DMS 273 treated with DMSO at 0.1 percent for 48 hours (cell line): ENCODE measurements at regions not wholly inside any gene's neighbourhood (a gene's known extent, or its start where the extent isn't known, plus 50 kb on each side); places are given as distances from the start of the nearest gene placed in this dataset.
"Not testable (repeated sequence)": the region's sequence is repeated elsewhere in the genome, so short reads cannot be mapped to it uniquely, and the experiment has no call there.

ENCODE experiments used
- DNase-seq: peaks from one replicate; lab custom pipeline; 2025; lab: John Stamatoyannopoulos, UW

DNA sequence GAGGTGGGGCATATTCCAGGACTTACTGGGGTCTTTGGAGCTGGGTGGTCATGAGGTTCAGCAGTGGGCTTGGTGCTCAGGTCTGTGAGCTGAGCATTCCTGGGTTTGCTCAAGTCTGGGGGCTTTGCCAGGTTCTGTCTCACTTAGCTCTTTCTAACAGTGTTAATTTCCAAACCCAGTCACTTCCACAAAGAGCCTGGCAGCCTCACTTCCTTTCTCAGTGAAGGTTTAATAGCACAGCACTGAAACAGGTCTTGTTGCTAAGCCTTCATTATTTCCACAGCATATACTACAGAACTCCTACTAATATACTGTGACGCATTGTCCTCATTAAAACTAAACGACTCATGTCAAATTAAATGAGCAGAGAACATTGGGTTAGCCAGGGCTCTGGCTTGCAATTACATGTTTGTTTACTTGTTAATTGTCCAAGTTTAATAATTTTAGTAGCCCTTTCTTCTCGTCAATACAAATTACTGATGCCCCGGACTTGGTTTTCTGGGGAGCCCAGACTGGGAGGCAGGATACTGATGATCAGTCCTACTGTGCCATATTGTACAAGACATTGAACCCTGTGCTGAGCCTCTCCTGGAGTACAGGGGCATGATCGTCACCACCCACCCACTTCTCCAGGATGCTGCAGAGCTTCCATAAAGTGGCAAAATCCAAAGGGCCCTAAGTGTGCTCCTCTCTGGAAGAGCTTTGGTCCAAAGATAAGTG lies 170.7 kb downstream of the IER5 start:
- no peak for DNase-seq

DNA sequence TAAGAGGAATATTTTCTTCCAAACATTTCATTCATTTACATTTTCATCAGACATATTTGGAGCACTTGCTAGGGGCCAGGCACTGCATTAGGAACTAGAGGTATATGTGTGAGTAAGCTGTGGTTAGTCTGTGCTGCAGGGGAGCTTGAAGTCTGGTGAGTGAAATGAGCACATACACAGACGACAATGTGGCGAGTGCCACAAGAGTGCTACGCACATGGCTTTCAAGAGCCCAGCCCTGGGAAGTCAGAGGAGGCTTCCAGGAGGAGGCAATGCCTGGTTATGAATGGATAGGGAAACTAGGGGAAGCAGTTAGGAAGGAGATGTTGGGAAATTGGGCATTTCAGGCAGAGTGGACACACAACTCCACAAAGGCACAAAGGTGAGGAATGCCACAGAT lies 171.8 kb downstream of the IER5 start:
- no peak for DNase-seq

DNA sequence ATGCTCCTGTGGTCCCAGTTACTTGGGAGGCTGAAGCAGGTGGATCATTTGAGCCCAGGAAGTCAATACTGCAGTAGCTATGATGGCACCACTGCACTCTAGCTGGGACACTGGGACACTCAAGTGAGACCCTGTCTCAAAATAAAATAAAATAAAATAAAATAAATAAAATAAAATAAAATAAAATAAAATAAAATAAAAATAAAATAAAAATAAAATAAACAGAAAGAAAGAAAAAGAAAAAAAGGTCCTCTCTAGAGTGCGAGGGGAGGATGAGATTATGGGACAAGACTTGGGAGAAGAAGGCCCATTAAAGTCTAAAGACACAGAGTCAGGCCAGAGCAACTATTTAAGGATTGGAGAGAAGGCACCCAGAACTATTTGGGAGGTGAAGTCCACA lies 172.5 kb downstream of the IER5 start:
- no peak for DNase-seq

DNA sequence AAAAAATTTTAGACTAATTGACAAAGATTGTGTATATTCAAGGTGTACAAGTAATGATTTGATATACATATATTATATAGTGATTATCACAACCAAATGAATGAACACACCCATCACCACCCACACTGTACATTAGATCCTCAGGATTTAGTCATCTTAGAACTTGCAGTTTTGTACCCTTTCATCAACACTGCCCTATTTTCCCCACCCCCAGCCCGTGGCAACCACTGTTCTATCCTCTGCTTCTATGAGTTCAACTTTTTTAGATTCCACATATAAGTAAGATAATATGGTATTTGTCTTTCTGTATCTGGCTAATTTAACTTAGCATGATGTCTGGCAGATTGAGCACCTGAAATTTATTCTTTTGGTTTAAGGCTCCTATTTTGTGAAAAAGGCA lies 173.6 kb downstream of the IER5 start:
- DNase-seq, result no peak

DNA sequence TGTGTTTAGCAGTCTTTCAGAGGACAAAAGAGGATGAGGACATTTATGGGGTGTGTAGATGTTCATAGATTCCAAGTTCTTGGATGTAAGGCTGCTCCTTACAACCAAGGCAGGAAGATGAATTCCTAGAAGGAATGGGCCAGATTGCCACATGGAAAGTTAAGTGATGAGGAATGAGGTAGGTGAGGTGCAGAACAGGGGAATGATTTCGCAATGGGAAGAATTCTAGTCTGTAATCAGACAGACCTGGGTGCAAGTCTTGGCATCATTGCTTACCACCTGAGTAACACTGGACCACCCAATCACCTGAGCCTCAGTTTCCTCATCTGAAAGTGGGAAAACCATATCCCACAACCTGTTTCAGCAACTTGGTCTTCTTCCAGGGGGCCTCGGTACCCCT lies 174.9 kb downstream of the IER5 start:
- DNase-seq, result no peak

DNA sequence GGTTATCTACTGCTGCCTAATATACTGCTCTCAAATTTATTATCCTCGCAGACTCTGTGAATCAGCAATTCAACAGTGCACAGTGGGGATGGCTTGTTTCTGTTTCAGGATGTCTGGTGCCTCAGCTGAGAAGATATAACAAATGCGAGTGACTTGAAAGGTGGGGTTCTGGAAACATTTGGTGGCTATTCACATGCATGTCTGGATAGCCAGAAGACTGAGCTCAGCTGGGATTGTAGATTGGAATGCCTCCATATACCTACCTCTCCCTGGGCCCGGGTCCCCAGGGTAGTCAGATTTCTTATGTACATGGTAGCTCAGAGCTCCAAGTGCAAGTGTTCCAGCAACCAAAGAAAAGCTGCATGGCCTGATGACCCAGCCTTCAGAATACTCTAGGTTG lies 176.3 kb downstream of the IER5 start:
- DNase-seq, result no peak

DNA sequence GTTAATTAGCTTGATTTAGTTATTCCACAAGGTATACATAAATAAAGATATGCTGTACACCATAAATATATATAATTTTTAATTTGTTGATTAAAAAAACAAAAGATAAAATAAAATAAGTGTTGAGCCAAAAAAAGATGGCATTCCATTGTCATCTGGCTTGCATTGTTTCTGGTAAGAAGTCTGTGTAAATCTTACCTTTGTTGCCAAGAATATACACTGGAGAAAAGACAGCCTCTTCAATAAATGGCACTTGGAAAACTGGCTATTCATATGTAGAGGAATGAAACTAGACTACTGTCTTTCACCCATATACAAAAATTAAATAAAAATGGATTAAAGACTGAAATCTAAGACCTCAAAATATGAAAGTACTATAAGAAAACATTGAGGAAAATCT lies 196.5 kb downstream of the IER5 start:
- DNase-seq, result no peak

DNA sequence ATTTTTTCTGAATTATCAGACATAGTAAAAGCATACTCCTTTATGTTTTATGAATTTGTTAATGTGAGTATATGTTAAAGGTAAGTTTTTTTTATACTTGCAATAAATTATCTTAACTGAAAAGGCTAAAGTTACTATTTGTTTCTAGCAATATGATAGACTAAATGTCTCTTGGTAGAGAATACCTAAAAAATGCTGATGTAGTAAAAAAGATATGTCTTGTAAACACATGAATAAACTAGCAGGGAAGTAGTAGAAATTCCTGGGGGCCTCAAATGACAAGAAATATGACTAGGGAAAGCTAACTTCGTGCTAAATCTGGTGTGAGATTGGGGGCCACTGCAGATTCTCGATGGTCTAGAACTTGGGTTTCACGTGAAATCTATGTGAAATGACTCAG lies 188.1 kb upstream of the CACNA1E start:
- DNase-seq, result no peak

DNA sequence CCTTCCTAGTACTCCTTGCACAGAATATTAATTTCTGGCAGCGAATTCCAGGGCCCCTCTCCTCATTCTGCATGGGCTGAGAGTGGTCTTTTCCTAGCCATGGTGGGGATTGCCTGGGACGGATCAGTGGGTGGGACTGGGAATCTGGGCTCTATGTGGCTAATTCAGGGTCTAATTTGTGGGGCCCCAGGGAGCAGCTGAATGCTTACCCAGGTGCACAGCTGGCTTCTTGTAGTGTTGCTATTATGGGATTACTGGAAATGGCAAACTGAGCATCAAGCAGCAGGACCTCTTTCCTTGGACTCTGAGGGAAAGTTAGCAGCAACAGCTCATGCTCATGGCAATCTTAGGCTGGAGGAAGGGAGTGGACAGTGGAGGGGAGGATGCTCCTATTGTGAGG lies 187.1 kb upstream of the CACNA1E start:
- peak; percentile 28 for DNase-seq

DNA sequence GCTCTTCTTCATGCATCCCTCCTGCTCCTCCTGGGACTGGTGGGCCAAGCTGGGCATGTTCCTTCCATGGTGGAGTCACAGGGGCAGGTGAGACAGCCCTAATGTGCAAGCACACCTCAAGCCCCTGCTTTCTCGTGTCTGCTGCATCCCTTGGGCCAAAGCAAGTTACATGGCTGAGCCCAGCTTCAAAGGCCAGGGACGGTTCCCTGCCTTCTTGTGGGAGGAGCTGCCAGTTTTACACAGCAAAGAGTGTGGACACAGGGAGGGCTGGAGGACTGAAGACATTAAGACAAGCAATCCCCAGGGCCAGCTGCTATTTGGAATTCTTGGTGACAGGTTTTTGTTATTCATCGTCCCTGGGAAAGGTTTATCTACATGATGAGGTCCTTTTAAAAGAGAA lies 175.2 kb upstream of the CACNA1E start:
- DNase-seq, result no peak

DNA sequence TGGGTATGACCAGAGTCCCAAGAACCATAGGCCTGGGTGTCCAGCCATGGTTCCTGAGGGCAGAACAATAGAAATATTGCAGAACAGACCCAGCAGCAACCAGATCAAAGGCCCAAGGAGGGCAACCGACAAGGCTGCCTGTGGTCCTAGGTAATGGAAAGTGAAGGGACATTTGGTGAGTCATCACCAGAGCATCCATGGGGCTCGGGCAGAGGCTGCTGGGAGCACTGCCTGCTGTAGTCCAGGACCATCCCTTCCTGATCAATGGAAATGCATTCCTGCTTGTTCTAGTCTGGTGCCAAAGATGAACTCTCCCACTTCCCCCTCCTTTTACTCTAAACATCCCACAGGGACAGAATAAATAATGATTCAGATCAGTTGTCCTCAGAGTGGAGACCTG lies 172.8 kb upstream of the CACNA1E start:
- no peak for DNase-seq

DNA sequence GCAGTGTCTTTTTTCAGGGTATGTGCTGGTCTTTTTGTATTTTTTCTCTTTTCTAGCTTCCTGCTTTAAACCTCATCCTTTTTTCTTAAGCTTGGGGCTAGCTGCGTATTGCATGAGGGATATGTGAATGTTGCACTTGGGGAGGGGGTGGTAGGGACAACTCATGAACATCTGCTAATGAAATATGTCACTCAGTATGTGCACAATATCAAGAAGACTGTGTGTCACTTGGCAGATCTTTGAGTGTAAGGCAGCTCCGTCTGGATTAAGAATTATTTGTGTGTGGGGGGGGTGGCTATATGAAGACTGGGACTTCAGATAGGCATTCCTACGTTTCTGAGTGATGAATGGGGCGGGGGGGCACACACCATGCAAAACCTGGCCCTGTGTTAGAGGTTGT lies 170.4 kb upstream of the CACNA1E start:
- DNase-seq, result no peak

DNA sequence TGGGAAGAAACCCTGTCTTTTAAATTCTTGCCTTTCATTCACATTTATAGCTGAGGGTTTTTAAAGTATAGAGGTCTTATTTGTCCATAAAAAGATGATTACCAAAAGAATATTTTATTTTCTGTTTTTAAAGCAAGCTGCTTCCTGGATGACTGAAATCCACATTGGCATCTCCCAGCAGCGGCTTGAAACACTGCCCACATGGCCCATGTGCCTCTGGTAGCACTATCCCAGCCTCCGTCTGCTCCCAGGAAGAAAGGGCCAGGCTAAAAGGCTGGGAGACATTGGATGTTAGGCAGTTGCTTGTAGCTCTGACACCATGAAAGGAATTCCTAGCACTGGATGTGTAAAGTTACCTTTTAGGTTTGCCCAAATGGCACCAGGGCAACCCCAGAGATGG lies 169.9 kb upstream of the CACNA1E start:
- DNase-seq, result no peak

DNA sequence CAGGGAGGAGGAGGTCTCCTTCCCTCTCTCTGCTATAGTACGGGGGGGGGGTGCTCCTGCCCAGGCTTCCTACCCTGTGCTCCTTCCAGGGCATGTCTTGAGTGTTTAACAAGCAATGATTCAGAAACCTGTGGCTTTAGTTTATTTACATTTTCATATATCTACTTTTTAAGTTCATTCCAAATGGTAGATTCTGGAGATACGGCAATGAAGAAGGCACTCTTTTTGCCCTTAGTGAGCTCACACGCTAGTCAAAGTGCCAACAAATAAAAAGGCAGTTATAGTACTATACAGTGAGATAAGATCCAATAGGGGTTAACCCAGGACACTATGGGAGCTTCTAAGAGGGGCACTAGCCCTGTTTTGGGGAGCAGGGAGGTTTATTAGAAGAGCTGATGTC lies 169.3 kb upstream of the CACNA1E start:
- DNase-seq, result no peak

DNA sequence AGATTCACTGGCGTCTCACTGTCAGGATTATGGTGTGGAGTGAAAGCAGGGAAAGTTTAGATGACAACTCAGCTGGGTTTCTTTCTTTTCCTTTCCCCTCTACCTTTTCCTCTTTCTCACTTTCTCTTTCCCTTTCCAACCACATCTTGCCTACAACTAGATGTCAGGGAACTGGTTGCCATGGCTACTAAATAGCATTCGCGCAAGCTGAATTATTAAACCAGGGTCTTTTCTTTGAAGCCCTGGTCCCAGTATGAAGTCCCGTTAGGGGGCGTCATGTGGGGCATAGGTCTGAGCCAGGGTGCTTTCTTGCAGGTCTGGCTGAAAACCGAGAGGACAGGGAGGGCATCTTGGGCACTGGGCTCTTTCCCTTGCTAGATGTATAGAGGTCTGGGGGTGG lies 168.4 kb upstream of the CACNA1E start:
- no peak for DNase-seq

DNA sequence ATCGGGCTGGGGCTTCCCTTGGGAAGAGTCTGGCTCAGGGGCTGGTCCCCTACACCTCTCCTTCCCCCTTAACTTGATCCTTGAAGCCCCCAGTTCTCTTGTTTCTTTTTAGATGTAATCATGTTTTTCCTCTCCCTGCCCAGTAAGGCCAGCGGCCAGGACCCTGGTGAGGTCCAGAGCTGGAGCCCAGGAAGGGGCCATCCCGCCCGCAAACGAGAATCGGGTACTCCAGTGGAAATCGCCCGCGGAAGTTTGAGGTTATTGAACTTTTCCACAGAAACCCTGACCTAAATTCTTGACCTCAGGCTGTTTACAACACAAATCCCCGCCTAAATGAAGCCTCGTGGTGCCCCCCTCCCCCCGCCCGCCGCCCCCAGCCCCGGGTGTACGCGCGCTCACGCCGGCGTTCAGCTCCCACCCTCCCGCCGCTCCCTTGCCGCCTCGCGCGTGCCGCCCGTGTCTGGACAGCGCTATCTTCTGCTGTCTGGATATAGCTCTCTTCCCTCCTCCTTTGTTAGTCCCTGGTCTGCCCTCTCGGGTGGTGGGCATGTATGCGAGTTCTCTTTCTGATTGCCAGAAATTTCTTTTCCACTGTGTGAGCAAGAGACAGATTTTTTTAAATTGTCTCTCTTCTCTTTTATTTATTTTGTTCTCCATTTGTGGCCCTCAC lies 165.9 kb upstream of the CACNA1E start:
- no peak for DNase-seq

DNA sequence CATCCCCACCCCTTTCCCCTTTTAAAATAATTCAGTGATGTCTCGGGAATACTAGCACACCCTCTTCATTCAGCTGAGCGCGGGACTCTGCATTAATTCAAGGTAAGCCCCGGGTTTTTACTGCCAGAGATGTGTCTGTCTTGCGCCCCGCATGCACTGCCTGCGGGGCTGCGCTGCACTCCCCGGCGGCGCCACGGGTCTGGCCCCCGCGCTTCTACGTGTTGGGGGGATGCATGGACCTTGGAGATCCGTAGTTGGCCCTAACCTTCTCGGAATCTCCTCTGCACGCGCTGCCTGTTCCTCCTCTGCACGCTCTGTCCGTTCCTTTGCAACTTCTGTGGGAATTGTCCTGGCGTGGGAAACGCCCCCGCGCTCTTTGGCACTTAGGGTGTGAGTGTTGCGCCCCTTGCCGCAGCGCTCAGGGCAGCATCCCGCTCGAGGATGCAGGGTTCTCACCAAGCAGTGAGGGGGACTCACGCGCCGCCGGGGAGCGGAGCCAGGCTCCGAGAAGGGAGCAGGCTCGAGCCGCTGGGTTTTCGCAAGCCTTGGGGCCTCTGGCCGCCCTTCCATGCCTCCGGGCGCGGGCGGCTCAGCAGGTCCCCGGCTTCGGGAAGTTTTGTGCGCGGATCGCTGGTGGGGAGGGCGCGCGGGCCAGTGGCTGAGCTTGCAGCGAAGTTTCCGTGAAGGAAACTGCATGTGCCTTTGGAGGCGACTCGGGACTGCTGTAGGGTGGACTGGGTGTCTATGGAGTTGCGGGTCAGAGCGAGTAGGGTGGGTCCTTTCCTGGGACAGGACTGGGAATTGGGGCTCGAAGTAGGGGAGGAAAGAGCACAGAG lies 165.1 kb upstream of the CACNA1E start:
- DNase-seq, result no peak

DNA sequence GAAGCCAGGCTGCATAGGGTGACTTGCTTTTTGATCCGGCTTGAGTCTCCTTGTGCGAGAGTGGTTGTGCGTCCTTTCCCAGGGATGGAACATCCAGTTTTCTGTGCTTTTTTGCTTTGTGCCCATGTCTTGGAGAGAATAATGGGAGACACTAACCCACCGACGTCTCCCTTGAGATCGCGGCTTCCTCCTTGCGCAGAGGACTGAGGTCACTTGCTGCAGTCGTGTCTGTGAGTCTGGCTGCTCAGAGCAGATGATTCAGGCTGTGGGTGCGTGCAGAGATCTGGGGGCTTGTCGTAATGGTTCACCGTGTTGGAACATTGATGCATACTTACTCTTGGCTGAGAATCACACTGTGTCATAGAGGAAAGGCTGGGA lies 164.5 kb upstream of the CACNA1E start:
- no peak for DNase-seq

DNA sequence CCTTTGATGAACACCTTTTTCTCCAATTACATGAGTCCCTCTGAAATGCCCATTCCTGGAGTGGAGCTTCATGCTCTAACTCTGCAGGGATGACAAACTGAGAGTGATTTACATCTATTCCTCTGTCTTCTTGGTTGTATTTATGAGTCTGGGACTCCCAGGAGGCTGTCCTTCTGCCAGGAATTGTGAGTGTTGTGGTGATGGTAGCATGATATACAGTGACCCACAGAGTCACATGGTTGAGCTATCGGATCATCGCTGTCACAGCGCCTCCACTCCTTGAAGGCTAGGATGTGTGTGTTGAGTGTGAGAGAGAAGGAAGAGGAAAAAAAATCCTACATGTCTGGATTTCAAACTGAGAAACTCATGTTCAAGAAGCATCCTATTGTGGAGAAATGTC lies 163.4 kb upstream of the CACNA1E start:
- no peak for DNase-seq

DNA sequence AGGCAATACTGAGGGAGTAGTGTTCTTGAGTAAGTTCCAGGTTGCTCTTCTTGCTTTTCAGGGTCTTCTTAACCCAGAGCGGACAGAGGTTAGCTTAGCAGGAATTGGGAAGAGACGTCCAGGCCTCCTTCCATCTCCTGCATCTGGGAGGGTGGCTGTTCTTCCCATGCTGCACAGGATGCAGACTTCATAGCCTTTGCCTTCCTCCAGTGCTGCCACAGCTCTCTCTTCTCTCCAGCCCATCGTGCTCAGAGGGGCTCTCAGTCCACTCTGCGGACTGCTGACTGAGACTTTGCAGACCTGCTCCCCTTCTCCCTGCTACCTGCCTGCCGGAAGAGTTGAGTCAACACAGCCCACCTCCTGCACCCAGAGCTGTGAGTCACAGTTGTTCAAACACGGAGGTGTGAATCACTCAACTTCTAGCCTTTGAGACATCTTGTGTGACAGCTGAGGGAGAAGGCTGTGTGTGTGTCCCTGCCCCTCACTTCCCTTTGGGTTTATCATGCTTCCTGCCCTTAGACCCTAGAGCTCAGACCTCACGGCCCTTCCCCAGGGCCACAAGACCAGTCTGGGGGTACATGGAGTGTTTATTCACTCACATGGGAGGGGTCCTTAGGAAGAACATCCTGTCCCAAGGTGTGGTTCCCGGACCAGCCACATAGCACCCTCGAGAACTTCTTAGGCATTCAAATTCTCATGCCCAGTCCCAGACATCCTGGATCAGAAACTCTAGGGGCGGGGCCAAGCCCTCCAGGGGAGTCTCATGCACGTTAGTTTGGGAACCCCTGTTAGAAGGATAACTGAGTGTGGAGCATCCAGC lies 158.3 kb upstream of the CACNA1E start:
- DNase-seq, result no peak

DNA sequence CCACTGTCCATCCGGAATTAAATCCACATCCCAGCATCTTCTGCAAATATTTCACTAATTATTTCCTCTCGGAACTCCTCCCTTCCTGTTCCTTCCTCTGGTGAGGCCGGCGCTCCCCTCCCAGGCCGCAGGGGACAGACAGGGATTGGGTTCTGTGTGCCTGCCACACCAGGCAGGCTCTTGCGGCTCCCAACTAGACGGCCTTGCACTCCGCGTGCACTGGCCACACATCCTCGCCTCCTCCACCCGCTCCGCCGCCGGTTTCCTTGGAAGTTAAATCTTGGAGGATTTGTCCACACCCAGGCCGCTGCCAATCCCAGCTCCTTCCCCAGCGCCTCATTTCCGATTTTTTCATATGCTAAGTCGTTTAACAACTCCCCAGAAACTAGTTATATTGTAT lies 157.6 kb upstream of the CACNA1E start:
- DNase-seq, result not testable (repeated sequence)

DNA sequence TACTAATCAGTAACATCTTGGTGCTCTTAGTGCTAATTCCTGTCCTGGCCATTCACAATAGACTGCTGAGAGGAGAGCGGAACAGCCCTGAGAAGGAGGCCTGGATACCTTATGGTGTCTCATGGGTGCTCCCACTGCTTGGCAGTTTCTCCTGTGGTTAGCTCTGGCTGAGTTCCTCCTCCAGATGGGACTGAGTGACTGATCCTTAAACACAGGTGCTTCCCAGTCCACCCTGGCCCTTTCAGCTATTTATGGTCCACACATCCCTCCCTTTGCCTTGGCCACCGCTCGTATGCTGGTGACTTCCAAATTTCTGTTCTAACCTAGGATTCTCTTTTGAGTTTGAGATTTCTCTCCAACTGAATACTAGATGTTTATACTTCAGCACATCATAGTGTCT lies 157.0 kb upstream of the CACNA1E start:
- DNase-seq, result no peak
